Eye (tissue), 1 donor: ENCODE measurements at regions not wholly inside any gene's neighbourhood (a gene's known extent, or its start where the extent isn't known, plus 50 kb on each side); places are given as distances from the start of the nearest gene placed in this dataset.
"Not testable (repeated sequence)": the region's sequence is repeated elsewhere in the genome, so short reads cannot be mapped to it uniquely, and the experiment has no call there.

ENCODE experiments used
- DNase-seq: peaks from one replicate; pipeline ENCODE4 v3.0.0-alpha.2; 2015

DNA sequence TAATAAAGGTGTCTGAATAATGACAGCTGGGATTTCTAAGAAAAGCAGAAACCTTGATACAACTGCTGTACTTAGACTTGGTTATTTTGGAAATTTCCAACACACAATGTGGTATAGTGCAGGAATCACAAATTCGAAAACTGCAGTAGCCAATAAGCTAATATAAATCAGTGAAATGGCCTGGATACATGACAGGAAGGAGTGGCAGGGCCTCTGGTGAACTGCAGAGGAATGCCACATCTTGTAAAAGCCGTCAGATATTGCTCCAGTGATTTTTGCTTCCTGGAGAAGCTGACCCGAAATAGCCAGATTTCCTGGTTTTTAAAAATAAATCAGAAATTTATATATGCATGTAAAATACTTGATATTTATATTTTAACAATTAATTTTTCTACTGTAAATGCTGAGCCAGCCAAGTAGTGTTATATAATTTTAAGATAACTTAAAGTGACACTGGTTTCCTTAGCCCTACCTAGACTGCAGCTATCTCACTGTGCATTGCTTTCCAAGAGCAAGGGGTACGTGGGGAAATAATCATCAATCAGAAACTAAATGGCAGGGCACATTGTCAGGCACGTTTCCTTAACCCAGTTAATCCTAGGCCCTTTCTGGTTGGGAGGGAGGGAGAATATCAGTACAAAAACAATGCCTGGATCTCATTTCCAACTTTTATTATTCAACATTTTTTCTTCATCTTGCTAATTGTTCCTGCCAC lies 182.4 kb downstream of the RASEF start:
- DNase-seq, result no peak

DNA sequence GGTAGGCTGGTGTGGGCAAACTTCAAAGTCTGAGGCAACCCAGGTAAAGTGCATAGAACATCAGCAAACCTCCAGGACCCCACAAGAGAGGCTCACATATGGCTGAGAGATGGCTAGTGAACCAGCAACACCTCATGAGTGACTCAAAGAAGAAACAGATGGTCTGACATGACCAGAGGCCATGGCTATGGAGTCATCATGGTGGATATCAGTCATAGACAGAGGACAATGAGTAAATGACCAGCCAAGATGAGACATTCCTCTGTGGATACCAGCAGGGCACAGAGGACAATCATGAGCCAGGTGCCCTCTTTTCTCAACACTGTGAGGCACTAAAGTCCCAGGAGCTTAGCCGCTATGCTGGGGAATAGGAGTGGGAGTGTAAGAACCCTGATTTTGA lies 180.8 kb downstream of the RASEF start:
- DNase-seq, result no peak

DNA sequence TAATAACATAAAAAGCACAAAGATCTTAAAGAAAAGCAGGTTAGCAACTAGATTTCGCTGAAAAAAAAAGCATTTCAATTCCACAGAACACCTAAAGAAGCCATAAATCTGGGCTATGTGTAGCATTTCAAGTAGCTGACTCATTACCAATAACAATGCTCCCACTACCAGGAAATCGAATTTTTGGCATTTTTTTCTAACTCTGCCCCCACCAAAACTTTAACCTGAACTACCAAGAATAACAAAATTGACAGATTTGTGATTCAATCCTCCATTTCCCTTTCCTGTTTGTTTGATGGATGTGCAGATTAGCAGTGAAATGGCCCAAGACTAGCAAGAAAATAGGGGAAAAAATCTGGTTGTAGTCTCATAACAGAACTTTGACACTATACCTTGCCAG lies 180.2 kb downstream of the RASEF start:
- DNase-seq, result no peak

GRCh38 chr9:82883436-82883835 lies 179.5 kb downstream of the RASEF start:
- no peak for DNase-seq

DNA sequence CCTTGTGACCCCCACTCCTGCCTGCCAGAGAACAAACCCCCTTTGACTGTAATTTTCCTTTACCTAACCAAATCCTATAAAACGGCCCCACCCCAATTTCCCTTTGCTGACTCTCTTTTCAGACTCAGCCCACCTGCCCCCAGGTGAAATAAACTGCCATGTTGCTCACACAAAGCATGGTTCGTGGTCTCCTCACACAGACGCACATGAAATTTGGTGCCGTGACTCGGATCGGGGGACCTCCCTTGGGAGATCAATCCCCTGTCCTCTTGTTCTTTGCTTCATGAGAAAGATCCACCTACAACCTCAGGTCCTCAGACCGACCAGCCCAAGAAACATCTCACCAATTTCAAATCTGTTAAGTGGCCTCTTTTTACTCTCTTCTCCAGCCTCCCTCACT lies 179.0 kb downstream of the RASEF start:
- DNase-seq, result not testable (repeated sequence)

DNA sequence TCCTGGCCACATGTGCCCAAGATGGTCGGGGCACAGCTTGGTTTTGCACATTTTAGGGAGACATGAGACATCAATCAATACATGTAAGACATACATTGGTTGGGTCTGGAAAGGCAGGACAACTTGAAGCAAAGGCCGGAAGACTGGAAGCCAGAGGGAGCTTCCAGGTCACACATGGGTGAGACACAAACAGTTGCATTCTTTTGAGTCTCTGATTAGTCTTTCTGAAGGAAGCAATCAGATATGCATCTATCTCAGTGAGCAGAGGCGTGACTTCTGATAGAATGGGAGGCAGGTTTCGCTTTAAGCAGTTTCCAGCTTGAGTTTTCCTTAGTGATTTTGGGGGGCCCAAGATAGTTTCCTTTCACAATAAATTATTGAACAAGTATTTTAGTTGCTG lies 172.5 kb downstream of the RASEF start:
- DNase-seq, result no peak

GRCh38 chr9:82890865-82891264 lies 172.1 kb downstream of the RASEF start:
- no peak for DNase-seq

DNA sequence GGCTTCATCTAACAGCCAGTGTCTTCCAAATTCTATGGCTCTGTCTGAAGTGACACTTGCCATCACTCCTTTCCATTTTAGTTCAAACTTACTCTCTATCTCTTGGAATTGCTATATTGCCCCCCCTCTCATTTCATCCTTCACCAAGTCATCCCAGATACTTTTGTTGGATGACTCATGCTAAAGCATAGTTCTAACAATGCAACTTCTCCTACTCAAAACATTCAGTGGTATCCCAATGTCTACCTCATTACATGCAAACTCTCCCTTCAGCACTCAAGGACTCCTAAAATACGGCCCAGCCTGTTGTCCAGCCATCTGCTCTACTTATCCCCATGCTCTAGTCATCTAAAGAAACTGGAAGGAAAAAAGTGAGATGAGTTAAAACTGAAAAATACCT lies 171.6 kb downstream of the RASEF start:
- no peak for DNase-seq

GRCh38 chr9:82893549-82893948 lies 169.4 kb downstream of the RASEF start:
- no peak for DNase-seq

DNA sequence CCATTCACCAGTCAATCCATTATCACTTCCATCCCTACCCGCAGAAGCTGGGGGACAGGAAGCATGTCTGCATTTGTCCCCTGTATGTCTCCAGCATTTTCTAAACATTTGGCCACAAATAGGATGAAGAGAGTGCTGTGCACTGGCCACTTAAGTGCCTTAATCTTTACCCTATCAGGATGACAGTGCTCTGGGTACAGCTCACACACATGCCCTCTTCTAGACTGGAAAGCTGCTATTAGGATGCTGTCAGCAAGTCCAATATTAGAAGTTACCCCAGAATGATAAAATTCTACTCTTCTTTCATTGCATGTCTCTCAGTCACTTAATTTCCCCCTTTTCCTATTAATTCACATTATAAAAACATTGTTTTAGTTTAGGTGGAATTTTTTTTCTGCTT lies 168.4 kb downstream of the RASEF start:
- DNase-seq, result peak; percentile 41

GRCh38 chr9:82894961-82895821 lies 167.8 kb downstream of the RASEF start:
- peak; percentile 78 for DNase-seq

DNA sequence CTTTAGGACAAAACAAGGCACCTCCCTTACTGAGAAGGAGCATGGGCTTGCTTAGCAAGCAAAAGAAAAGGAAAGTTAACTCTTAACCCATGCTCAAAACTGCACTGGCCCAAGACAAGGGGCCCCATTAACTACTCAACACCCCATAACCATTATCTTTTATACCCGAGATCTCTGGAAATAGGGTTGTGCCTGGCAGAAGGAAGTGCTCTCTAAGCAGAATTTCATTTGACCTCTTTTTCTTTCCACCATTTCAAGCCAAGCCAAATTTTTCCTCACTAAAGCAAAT lies 167.2 kb downstream of the RASEF start:
- no peak for DNase-seq

GRCh38 chr9:82903503-82903902 lies 159.4 kb downstream of the RASEF start:
- DNase-seq, result no peak

- no peak for DNase-seq
These were observed 150.9 kb downstream of the RASEF start for GRCh38 chr9:82911996-82912395.

GRCh38 chr9:82912645-82913044 lies 150.3 kb downstream of the RASEF start:
- DNase-seq, result no peak

GRCh38 chr9:82916238-82916637 lies 146.7 kb downstream of the RASEF start:
- DNase-seq, result not testable (repeated sequence)

GRCh38 chr9:82920154-82920553 lies 142.8 kb downstream of the RASEF start:
- DNase-seq, result no peak

DNA sequence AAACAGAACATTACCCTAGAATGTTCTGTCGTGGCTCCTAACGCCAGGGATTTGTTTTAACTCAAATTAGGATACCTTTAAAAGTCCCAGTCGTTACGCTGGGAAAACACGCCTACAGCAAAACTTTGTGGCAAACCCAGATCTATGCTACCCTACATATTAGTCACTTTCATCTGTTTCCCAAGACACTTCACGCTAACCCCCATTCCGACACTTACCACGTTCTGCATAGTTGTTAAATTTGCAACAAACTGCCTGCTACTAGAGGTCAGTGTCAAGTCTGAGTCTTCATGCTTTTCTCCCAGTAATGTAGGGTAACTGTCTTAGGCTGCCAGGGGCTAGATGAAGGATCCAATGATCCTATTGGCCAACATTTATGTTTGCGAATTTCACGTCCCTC lies 140.3 kb downstream of the RASEF start:
- no peak for DNase-seq

- peak; percentile 96 for DNase-seq
These were observed 139.6 kb downstream of the RASEF start for GRCh38 chr9:82923092-82923911.

- DNase-seq, result no peak
These were observed 138.9 kb downstream of the RASEF start for GRCh38 chr9:82923912-82924605.
